MV-4-11 (cell line): ENCODE measurements at regions not wholly inside any gene's neighbourhood (a gene's known extent, or its start where the extent isn't known, plus 50 kb on each side); places are given as distances from the start of the nearest gene placed in this dataset.
A peak's percentile ranks its signal among the peaks of the same experiment; 100 is the strongest.

ENCODE experiments used
- DNase-seq: peaks from one replicate; lab custom pipeline; 2025; lab: John Stamatoyannopoulos, UW

- no peak for DNase-seq
These were observed 431.9 kb upstream of the HS6ST1 start for GRCh38 chr2:128750328-128751165.

- no peak for DNase-seq
These were observed 433.1 kb upstream of the HS6ST1 start for GRCh38 chr2:128751746-128752145.

- peak; percentile 43 for DNase-seq
These were observed 434.1 kb upstream of the HS6ST1 start for GRCh38 chr2:128752691-128753263.

- no peak for DNase-seq
These were observed 434.7 kb upstream of the HS6ST1 start for GRCh38 chr2:128753321-128753720.

- no peak for DNase-seq
These were observed 435.1 kb upstream of the HS6ST1 start for GRCh38 chr2:128753800-128754199.

- peak; percentile 94 for DNase-seq
These were observed 435.6 kb upstream of the HS6ST1 start for GRCh38 chr2:128754246-128754724.

- no peak for DNase-seq
These were observed 437.2 kb upstream of the HS6ST1 start for GRCh38 chr2:128755695-128756364.

GRCh38 chr2:128756365-128756717 lies 437.7 kb upstream of the HS6ST1 start:
- DNase-seq: no peak

- no peak for DNase-seq
These were observed 447.1 kb upstream of the HS6ST1 start for GRCh38 chr2:128765811-128766210.

GRCh38 chr2:128768041-128768440 lies 449.4 kb upstream of the HS6ST1 start:
- no peak for DNase-seq

- no peak for DNase-seq
These were observed 450.9 kb upstream of the HS6ST1 start for GRCh38 chr2:128769457-128770142.

GRCh38 chr2:128770143-128771085 lies 451.7 kb upstream of the HS6ST1 start:
- no peak for DNase-seq

GRCh38 chr2:128771401-128771800 lies 452.7 kb upstream of the HS6ST1 start:
- no peak for DNase-seq

- no peak for DNase-seq
These were observed 454.0 kb upstream of the HS6ST1 start for GRCh38 chr2:128772671-128773070.

GRCh38 chr2:128773641-128774319 lies 455.1 kb upstream of the HS6ST1 start:
- no peak for DNase-seq

- no peak for DNase-seq
These were observed 455.9 kb upstream of the HS6ST1 start for GRCh38 chr2:128774320-128775216.

GRCh38 chr2:128775217-128775913 lies 456.7 kb upstream of the HS6ST1 start:
- DNase-seq: no peak

- DNase-seq: no peak
These were observed 457.2 kb upstream of the HS6ST1 start for GRCh38 chr2:128775914-128776285.
